NCI-H774 (cell line): ENCODE measurements at regions not wholly inside any gene's neighbourhood (a gene's known extent, or its start where the extent isn't known, plus 50 kb on each side); places are given as distances from the start of the nearest gene placed in this dataset.

Experiments
- DNase-seq: peaks from one replicate; lab custom pipeline; 2025; lab: John Stamatoyannopoulos, UW

DNA sequence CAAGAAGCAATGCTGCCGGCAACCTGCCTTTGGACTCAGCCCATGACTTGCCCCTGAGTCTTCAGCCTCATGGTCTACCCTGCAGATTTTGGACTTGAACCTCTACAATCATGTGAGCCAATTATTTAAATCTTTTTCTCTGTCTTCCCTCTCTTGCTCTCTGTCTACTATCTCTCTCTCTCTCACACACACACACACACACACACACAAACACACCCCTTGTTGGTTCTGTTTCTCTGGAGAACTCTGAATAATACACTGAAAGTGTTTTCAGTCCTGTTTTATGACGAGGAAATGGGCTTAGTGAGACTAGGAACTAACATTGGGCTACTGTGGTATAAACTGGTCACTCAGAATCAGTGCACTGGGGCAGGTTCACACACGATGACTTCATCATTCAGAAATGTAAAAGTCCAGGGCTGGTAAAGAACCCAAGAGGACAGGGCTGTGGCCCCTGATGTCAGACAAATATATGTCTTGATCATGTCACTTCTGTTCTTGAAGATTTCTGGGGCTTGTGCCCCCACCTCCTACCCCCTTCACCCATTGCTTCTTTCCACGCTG lies 266.1 kb upstream of the SIX2 start:
- no peak for DNase-seq

DNA sequence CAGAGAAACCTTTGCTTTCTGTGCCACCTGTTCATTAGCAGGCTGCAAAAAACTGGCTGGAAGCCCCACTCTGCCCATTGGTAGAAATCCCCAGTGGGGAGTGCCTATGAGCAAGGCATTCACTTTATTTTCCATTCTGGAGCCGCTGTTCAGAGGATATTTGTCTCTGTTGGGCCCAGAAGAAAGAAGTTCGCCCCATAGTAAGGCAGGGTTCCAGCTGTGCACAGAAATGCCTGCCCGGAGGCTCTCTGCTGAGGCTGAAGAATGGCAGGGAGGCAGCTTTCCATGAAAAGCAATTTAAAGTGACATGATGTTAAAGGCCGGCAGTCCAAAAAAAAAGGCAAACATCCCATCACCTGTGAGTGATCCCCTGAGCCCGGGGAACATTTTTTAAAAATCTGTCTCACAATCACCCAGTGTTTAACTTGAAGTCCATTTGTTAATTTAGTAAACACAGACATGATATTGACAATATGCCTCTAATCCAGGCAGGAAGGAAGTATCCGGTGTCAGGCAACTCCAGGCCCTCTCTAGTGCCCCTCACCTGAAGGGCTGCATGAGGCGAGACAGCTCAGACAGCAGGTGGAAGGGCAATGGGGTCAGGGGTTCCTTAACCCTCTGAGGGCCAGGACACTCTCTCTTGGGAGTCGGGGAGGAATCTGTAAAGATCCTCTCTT lies 265.1 kb upstream of the SIX2 start:
- peak; percentile 55 for DNase-seq

DNA sequence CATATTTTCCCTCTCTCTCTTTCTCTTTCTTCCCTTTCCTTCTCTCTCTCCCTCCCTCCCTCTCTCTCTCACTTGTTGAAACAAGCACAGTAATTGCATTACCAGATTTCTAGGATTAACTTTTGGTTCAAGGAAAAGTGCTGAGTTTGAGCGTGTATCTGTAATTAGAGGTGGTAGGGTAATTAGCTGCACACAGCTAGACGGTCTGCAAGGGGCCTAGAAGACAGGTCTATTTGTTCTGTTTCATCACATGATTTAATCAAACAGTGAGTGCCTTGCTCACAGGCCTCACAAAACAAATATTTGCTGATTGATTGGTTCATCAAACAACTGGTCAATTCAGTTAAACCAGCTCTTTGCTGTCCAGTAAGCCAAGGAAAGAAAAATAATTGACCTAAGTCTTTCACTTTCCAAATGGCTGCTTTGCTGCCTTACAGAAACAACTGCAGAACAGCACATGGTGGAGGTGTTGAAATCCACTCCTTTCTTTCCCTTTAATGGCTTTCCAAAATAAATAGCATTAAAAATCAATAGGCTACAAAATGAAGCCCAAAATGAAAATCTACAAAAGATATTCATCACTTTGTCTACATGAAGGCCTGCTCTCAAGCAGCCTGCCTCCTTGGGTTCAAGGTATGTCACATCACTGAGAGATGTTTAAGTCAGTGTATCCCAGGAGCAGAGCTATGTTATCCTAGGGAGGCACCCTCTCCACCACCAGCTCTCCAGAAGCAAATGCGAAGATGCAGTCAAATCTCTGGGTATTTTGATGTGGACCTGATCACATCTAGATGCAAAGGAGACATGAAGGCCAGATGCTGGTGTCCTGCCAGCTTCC lies 264.4 kb upstream of the SIX2 start:
- peak; percentile 85 for DNase-seq

DNA sequence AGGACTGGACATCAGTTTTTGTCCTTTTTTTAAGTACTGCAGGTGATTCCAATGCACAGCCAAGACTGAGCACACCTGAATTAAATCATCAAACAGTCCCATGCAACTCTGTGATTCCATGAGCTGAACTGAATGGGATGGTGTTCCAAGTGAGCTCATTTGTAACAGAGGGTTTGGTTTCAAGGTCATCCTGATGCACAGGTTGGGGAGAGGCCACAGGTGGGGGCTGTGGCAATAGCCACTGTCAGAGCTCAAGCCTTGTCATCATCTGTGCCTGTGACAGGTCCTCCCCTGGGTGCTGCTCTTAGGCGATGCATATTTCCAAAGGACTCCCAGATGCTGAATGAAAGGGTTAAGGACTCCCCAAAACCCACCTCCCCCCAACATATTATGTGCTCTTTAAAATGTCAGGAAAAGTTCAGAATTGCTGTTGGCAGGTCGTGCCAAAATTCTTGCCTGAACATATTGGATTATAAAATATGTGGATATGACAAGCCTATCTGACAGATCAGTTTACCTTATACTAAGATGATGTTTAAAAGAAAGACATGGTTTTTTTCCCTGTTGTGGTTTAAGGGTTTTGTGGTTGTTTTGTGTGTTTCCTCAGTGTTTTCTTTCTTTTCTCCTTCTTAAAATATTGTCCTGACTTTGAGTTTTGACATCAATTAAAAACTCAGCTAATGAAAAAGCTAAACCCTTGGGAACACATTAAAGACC lies 263.5 kb upstream of the SIX2 start:
- no peak for DNase-seq

DNA sequence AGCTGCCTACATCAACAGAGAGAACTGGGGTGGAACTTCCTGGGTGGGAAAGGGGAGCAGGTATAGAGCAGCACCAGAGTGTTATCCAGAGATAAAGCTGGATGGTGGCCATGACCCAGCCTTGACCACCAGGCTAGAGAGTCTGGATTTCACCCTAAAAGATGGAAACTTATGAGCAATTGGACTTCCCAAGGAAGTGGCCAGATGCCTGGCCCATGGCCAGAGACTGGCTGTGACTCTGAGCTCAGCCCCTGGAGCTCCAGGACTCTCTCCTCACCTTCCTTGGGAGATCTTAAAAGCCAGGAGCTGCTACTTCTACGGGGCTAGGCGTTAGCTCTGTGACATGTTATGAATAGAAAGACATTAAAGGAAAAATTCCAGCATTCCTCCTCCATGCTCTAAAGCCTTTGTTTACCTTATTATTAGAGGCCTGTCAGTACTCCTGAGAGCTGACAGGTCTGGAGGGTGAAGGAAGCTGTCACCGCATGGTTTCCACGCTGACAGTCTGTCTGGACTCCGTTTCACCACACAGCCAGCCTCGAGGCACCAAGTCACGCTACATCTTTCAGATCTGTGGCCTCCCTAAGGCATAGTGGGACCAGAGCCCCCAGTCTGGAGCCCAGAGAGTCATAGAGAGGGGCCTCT lies 260.0 kb upstream of the SIX2 start:
- DNase-seq = no peak

DNA sequence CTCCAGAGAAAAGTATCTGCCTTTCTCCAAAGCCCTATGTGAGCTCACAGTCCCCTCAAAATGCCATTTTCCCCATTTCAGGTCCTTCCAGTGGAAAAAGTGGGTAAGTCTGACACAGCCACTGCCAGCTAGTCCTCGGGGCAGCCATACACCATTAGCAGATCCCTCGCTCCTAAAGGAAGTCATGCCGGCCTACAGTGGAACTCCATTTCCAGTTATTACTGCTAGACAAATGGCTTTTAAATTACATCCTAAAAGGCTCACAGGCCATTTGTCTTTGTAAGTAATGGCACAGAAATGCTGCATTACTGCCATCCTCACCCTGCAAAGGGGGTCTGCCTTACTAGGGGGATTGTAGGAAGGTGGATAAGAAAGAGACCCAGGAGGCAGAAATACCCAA lies 259.4 kb upstream of the SIX2 start:
- DNase-seq = no peak

DNA sequence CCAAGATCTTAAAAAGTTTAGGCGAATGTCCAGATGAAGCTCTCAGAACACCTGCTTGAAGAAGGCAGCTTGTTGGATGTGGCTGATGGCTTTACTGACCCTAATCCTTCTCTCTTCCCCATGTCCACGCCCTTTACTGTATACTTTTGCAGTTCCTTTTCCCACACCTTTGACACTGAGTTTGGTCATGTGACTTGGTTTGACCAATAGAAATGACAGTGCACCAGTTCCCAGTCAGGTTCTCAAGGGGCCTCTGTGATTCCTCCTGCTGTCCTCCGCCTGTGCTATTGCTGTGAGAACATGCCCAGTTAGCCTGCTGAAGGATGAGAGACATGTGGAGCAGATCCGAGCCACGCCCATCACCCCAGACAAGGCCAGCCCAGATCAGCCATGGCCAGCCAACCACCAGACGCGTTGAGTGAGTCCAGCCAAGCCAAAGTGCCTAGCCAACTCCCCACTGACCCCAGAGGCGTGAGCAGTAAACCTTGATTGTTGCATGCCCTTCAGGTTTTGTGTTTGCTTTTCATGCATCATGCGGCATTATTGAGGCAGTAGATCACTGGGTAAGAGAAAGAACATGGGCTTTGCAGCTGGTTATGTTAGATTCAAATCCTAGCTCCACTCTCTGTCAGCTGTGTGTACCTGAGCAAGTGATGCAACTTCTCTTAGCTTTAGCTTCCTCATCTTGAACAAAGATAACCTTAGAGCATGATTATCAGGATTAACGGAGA lies 258.0 kb upstream of the SIX2 start:
- peak; percentile 24 for DNase-seq

DNA sequence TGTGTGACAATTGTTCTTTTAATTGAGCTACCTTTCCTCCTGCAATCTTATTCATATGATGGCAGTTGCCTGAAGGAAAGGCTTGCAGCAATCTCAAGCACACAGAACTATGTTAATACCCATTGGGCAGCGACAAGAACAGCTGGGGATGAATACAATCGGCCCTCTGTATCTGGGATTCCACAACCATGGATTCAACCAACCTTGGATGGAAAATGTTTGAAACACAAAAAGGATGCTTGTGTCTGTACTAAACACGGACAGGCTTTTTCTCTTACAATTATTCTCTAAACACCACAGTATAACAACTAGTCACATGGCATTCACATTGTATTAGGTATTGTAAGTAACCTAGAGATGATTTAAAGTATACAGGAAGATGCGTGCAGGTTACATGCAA lies 256.1 kb upstream of the SIX2 start:
- DNase-seq = no peak

DNA sequence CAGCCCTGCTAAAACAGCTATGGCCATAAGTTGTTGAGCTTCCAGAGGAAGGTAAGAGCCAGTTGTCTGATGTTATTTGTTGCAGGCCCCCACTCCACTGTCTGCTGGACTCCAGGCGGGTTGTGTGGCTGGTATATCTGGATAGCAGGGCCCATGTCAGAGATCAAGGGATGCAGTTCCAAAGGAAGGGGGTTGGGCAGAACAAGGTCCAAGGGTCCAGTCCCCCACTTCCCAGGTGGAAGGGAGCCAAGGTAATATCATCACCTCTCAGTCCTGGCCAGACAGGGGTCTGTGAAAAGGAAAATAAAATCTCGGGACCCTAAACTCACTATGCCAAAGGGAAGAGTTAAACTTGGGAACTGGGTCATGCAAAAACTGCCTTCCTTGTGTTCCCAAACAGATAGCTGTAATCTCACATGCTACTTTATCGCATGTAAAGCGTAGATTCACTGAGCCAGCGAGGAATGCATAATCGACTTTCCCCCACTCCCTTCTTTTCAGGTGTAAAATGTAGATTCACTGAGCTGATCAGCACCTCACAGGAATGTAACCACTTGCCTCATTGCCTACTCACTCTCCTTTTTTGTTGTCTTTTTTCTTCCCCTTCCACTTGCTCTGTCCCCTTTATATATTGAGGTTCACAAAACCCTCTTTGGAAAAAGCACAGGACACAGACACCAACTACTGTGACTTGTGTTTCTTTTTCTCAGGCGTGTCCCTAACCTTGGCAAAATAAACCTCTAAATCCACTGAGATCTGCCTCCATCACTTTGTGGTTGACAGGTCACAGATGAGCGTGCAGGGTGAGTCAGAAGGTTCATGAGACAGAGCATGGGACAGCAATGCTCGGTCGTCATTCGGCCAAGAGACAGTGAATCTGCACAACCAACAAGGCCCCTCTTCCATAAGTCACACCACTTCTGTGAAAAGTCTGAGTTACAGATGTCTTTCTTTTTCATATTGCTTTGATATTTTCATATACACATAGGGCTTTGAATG lies 255.3 kb upstream of the SIX2 start:
- no peak for DNase-seq

DNA sequence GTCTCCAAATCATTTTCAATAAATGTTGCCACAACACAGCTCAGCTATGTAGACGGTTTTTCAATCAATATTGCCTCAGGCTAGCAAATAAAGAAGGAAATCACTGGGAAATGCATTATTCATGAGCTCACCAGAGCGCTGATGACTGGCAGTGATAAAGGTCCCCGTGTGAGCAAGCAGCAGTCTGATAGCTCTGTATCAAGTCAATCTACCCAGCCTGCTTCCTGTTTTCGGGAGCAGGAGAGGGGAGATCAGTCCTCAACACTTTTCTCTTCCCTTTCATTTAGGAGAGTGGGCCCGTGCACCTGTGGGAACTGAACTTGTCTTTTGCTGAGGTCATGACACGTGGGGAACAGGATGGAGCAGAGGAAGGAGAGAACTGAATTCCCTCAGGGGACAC lies 253.9 kb upstream of the SIX2 start:
- DNase-seq = no peak

DNA sequence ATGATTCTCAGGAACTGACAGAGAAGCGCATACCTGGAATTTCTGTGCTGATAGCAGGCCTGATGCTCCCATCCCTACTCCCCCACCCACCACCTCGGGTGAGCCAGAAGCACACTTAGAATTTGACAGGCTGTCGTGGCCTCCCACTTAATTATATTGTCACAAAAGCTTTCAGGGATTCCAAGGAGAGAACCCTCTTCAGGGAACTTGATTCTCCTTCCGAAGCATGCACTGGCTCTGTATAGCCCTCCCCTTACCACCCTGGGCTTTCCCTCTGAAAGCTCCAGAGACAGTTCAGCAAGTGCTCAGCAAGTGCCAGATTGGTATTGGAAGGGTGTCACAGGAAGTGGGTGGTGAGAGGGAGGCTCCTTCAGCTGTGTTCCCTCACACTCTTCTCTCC lies 252.5 kb upstream of the SIX2 start:
- DNase-seq = no peak

DNA sequence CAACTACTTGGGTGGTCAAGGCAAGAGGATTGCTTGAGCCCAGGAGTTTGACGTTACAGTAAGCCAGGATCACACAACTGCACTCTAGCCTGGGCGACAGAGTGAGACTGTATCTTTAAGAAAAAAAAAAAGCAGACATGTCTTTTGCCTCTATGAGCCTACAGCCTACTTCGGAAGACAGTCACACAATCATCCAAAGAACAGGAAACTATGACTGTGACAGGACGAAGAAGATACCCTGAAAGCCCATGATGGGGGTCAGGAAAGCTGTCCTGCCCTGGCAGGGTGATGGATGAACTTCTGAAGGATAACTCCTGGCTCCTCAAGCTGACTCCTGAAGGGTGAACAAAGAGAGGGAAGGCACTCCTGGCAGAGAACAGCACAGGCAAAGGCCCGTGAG lies 251.7 kb upstream of the SIX2 start:
- no peak for DNase-seq

DNA sequence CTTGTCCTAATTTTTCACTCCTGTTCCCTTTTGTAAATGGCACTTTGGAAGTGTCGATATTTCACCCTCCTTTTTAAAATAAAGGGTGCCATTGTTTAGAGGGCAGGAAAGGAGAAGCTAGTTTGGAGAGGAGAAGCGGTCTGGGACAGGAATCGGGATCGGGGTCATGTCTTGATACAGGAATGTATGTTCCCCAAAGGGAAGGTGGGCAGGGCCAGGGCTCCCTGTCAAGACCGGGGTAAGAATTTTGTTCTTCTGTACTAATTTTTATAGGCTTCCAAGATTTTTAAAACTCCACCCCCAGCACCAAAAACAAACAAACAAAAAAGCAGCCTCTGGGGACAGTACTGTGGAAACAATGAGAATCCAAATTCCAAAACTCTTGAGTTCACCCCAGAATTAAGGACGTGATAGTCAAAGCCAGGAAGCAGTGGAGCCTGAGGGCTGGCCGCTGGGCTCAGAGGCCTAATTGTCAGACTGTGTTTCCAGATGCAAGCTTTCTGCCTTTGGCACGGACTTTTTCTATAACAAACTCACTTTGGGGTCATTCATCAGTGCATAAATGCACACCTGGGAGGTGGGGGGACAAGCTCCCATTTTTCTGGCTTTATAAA lies 250.4 kb upstream of the SIX2 start:
- DNase-seq = no peak

DNA sequence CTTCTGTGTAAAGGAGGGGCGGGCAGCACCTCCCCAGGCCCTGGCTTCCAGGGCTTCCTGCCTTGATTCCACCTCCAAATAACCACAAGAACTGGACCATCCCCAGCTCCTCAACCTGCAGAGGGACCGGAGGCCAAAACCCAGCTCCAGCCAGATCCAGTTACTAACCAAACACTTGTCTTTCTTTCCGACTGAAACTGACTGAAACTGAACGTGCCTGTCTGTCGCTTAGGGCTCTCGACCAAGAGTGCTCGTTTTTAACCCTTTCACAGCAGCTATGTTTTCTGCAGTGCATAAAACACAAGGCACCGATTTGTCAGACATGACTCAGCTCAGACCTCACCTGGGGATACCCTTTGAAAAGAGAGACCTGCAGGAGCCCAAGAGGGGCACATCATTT lies 249.9 kb upstream of the SIX2 start:
- DNase-seq = peak; percentile 87

DNA sequence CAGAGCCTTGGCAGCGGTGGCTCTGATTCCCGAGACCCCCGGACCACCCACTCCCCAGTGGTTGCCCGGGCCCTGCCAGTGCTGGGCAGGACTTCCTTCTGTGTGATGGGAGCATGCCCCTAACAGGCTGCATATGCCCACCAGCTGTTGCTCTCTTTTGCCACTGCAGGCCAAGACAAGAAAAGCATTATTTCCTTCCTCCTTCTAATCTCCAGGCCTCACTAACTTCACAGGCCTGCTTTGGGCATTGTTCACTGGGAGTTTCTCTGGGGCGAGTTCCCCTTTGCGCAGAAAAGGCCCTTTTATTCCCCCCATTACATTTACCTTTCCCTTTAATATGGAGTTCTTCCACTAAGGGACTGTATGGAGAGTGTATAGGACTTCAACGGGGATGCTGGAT lies 249.1 kb upstream of the SIX2 start:
- no peak for DNase-seq

DNA sequence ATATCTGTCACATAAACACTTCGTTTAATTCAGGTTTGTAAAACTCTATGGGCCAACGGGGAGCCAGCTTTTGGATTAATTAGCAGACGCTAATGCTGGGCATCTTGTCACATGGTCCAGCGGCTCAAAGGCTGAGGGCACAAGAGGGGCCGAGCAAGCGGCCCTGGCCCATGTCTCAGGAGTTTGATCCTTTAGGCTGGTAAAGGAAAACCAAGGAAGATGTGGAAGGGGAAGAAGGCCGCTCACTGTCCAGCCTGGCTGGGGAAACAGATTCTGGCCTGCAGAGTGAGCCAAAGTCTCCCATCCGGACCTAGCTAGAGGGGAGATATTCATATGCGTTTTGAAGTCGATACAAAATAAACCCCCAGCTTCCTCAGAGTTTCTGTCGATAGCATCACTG lies 248.6 kb upstream of the SIX2 start:
- no peak for DNase-seq

DNA sequence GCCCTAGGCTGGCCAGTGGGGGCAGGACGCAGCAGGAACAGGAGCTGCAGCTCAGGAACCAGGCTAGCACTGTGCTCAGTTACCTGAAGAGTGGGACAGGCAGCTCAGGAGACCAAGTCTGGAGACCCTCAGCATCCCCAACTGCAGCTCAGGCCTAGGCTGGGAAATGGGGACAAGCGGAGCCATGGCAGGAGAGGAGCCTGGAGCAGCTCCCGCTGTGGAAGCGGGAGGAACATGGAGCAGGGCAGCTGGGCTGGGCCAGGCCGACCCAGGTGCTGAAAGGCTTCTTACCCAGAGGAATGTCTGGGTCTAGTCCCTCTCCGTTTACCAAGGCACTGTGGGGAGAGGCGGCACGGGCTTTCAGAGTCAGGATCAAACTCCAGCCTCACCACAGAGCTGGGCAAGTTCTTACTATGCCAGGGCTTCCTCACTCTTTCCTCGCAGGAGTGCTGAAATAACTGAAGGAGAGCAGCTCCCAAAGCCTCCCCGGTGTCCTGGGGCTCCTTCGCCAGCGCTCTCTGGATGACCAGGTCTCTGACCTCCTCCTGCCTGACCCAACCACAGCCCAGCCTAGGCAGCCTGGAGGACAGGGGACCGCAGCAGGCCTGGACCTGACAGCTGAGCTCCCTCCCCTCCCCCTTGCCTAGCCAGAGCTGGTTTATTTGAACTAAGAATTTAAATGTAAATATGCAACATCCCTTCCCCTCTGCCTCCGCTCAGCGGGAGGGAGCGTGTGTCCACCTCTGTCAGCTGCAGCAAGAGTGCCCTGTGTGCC lies 247.8 kb upstream of the SIX2 start:
- DNase-seq = peak; percentile 55

DNA sequence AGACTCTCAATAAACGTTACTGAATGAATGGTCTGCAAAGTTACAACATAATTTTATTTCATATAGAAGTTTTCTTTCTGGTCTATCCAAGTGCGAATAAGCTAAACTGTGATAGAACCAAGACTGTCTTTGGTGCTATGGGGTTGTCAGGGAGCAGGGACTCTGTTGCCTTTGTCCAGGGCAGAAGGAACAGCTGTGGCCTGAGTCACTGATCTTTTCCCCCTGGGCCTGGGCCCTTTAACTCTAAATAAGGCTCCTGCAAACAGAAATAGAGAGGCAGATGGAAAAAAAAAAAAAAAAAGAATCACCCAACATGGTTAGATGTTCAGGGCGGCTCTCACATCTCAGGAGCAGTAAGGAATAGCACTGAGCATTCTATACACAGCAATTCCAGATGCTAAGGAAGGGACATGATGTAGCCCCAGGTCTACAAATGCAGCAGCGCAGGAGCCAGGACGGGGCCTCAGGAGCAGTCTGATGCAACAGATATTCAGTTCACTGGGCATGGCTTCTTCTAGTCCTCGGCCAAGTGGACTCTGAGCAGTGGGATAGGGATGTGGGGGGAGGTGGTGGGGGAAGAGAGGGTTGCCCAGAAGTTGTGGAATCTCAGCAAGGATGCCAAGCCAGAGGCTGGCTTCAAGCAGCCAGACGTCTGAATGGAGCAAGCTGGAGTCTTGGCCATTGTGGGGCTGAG lies 247.1 kb upstream of the SIX2 start:
- no peak for DNase-seq
